Ovary (tissue), 7 donors: ENCODE measurements at regions not wholly inside any gene's neighbourhood (a gene's known extent, or its start where the extent isn't known, plus 50 kb on each side); places are given as distances from the start of the nearest gene placed in this dataset.

Experiments
- DNase-seq, 5 donors: peaks; one replicate each; pipeline ENCODE4 v3.0.0-alpha.2; 2019 to 2020
- H3K27ac ChIP-seq, 2 donors: fragments of 200-600 bp; one replicate each; pipeline versions ENCODE4 v1.5.1 to v1.8.0; 2019 to 2022
- H3K27me3 ChIP-seq: fragments of 200-600 bp; one replicate; pipeline ENCODE4 v1.8.0; 2022
- H3K36me3 ChIP-seq: fragments of 200-600 bp; sonication (generic); one replicate; pipeline ENCODE4 v1.5.1; 2019
- H3K4me1 ChIP-seq: one replicate; pipeline ENCODE4 v1.8.1; 2013; ENCODE audit warnings: mild to moderate bottlenecking, moderate library complexity; ENCODE audit not compliant: insufficient read depth
- H3K4me3 ChIP-seq: fragments of 200-600 bp; sonication (generic); one replicate; pipeline ENCODE4 v1.5.1; 2017
- H3K9me3 ChIP-seq, 2 donors: fragments of 200-600 bp in 1 of 2; sonication (generic) in 1 of 2; one replicate each; pipeline versions ENCODE4 v1.5.1 to v1.8.1; 2013 to 2019; ENCODE audit warnings: mild to moderate bottlenecking in 1 of 2, moderate library complexity in 1 of 2
- CTCF ChIP-seq, 3 donors: fragments of 450-650 bp in 2 of 3; fragments of 200-600 bp in 1 of 3; IDR thresholded peaks; one replicate each; pipeline versions ENCODE4 v1.5.1 to v1.8.0; 2016 to 2022; ENCODE audit warnings: antibody characterized with exemption in 3 of 3, mild to moderate bottlenecking in 1 of 3
- EP300 ChIP-seq: sonication (generic); formaldehyde crosslinking; IDR thresholded peaks from one replicate; pipeline ENCODE4 v1.6.1; 2017; ENCODE audit warnings: antibody characterized with exemption
- POLR2A ChIP-seq: fragments of 450-650 bp; IDR thresholded peaks from one replicate; pipeline ENCODE4 v1.6.1; 2017; ENCODE audit warnings: antibody characterized with exemption, mild to moderate bottlenecking, moderate library complexity
- WGBS, 3 donors: extraction: QIAGEN DNeasy Blood & Tissue Kit in 1 of 3; methylation state at CpG; one replicate each; pipeline versions ENCODE4 v1.1.5 to v1.1.7; 2013 to 2017; 5-methylcytosine and 5-hydroxymethylcytosine counted together
- intact Hi-C, 4 donors: fragments of 100-400 bp; cut with DNase I; formaldehyde crosslinking; loops; one replicate each; pipeline versions ENCODE4 v1.11.0 to v1.15.1; 2022 to 2023
- donor health status: DM: no; HTN: no; CAD: no; lungs with moderate emphysema.
- donor health status: DM: no; HTN: no; CAD: no.
- donor health status: Bipolar disorder and iron deficiency.
- donor health status: DM: no; HTN: no; CAD: no.
- donor health status: DM: yes; HTN: yes; CAD: no.

- no peak for TF ChIP-seq EP300
- no peak for TF ChIP-seq POLR2A
- no peak for TF ChIP-seq CTCF (IDR thresholded peaks at IDR 0.05)
- no peaks in the 10 kb centered on the region for H3K36me3 ChIP-seq
- H3K27ac ChIP-seq: peak overlapping the region in 1 of 2 donors; percentile 69
- no peaks in the 10 kb centered on the region for H3K9me3 ChIP-seq
- peaks cover 7% of the 10 kb centered on the region for H3K4me1 ChIP-seq
- 30 to 31% (median 30%) methylated on average over 26 of the region's 26 CpGs for WGBS, 3 donors
- H3K27me3 ChIP-seq: no peaks in the 10 kb centered on the region
- DNase-seq: peak; percentile 51 to 72 (median 67)
- no peak overlapping the region for H3K4me3 ChIP-seq
- intact Hi-C loops: no loop called here
Observed at GRCh38 chr21:41684381-41685245, 82.2 kb downstream of the RIPK4 start.

GRCh38 chr21:41683815-41684214 is 83.0 kb downstream of the RIPK4 start:
- H3K4me3 ChIP-seq: no peak overlapping the region
- no peaks in the 10 kb centered on the region for H3K36me3 ChIP-seq
- WGBS, 3 donors: 81 to 89% (median 87%) methylated on average over 9 to 10 of the region's 10 CpGs
- H3K4me1 ChIP-seq: peaks cover 10% of the 10 kb centered on the region
- DNase-seq: no peak
- intact Hi-C loops: no loop called here
- H3K9me3 ChIP-seq: no peaks in the 10 kb centered on the region
- no peaks in the 10 kb centered on the region for H3K27me3 ChIP-seq
- peak overlapping the region in 1 of 2 donors; percentile 69 for H3K27ac ChIP-seq
- TF ChIP-seq CTCF (IDR thresholded peaks at IDR 0.05): no peak
- TF ChIP-seq POLR2A: no peak
- no peak for TF ChIP-seq EP300

GRCh38 chr21:41682719-41683179 is 84.1 kb downstream of the RIPK4 start:
- no peaks in the 10 kb centered on the region for H3K36me3 ChIP-seq
- H3K9me3 ChIP-seq: no peaks in the 10 kb centered on the region
- no peak overlapping the region for H3K27ac ChIP-seq
- no peak for TF ChIP-seq EP300
- TF ChIP-seq POLR2A: no peak
- TF ChIP-seq CTCF (IDR thresholded peaks at IDR 0.05): no peak
- peaks cover 13% of the 10 kb centered on the region for H3K4me1 ChIP-seq
- intact Hi-C loops: no loop called here
- no peak for DNase-seq
- no peaks in the 10 kb centered on the region for H3K27me3 ChIP-seq
- no peak overlapping the region for H3K4me3 ChIP-seq
- 81 to 91% (median 84%) methylated on average over 16 to 17 of the region's 17 CpGs for WGBS, 3 donors

- Histone ChIP-seq H3K36me3 (no peaks in the 10 kb centered on the region), H3K27me3 (no peaks in the 10 kb centered on the region), H3K9me3 (no peaks in the 10 kb centered on the region), H3K4me1 (peaks cover 13% of the 10 kb centered on the region), H3K4me3 (no peak overlapping the region), H3K27ac (no peak overlapping the region)
- WGBS, 3 donors: 87 to 92% (median 88%) methylated on average over 23 to 24 of the region's 24 CpGs
- TF ChIP-seq EP300 (no peak), POLR2A (no peak), CTCF (IDR thresholded peaks at IDR 0.05) (no peak)
- DNase-seq: no peak
- intact Hi-C loops: no loop called here
Observed at GRCh38 chr21:41681939-41682718, 84.7 kb downstream of the RIPK4 start.
